Body of pancreas (tissue), 4 donors: ENCODE measurements at regions not wholly inside any gene's neighbourhood (a gene's known extent, or its start where the extent isn't known, plus 50 kb on each side); places are given as distances from the start of the nearest gene placed in this dataset.

Source experiments
- ATAC-seq: fragments of 150-250 bp; one replicate; pipeline ENCODE4 v1.9.1; 2016
- DNase-seq, 4 donors: peaks; one replicate each; pipeline ENCODE4 v3.0.0-alpha.2; 2019
- H3K27ac ChIP-seq, 4 donors: fragments of 200-600 bp; sonication (generic); 1 replicate in 3 of 4; 2 replicates in 1 of 4; pipeline versions ENCODE4 v1.5.1 to v1.6.1; 2016 to 2019; ENCODE audit warnings: mild to moderate bottlenecking in 1 of 4, mixed read lengths in 1 of 4, moderate library complexity in 1 of 4
- H3K27me3 ChIP-seq, 2 donors: fragments of 200-600 bp; sonication (generic); one replicate each; pipeline ENCODE4 v1.6.0; 2016; ENCODE audit warnings: mild to moderate bottlenecking in 1 of 2
- H3K36me3 ChIP-seq, 2 donors: fragments of 200-600 bp; sonication (generic); replicated peaks in 1 of 2; 2 replicates each; pipeline ENCODE4 v1.5.1; 2016; ENCODE audit warnings: low read depth in 2 of 2; ENCODE audit not compliant: insufficient read depth in 1 of 2
- H3K4me1 ChIP-seq: fragments of 200-600 bp; sonication (generic); one replicate; pipeline ENCODE4 v1.6.0; 2016
- H3K4me3 ChIP-seq, 2 donors: fragments of 200-600 bp; sonication (generic); 1 replicate in 1 of 2; 2 replicates in 1 of 2; pipeline ENCODE4 v1.5.1; 2016 to 2019
- H3K9me3 ChIP-seq, 3 donors: fragments of 200-600 bp; sonication (generic); 1 replicate in 2 of 3; 2 replicates in 1 of 3; pipeline ENCODE4 v1.5.1; 2016
- POLR2A ChIP-seq, 3 donors: fragments of 450-650 bp; IDR thresholded peaks; one replicate each; pipeline ENCODE4 v1.6.1; 2016; ENCODE audit warnings: antibody characterized with exemption in 3 of 3, mild to moderate bottlenecking in 2 of 3
- WGBS, 2 donors: methylation state at CpG; one replicate each; pipeline ENCODE4 v1.1.5; 2017; 5-methylcytosine and 5-hydroxymethylcytosine counted together
- intact Hi-C: fragments of 100-400 bp; cut with DNase I; formaldehyde crosslinking; loops from one replicate; pipeline ENCODE4 v1.15.1; 2023
- TF ChIP-seq, protein P1 (sequence below), 7 experiments: fragments of 450-650 bp in 4 of 7; fragments of 200-600 bp in 3 of 7; sonication (generic) in 3 of 7; IDR thresholded peaks; one replicate each; pipeline ENCODE4 v1.5.1; 2016 to 2019; ENCODE audit warnings: antibody characterized with exemption in 7 of 7

DNA sequence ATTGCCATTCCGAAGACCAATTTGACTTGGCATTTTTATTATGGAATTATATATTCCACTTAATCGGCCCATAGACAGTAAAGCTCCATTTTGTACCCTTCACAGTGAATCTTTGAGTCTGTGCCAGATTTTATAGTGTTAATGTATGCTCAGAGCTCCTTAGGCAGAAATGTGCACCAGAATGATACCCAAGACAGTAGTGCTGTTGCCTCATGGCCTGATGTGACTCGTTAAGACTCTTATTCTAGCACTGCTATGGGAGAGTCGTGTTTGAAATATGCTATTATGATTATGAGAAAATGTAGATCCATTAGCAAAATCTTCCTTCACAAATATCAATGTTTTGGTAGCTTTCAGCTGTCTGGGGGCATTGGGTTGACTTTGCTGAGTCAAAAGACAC lies 209.8 kb upstream of the RAG2 start:
- no peak for DNase-seq
- H3K36me3 ChIP-seq, result no peaks in the 10 kb centered on the region
- no peaks in the 10 kb centered on the region for H3K4me1 ChIP-seq

DNA sequence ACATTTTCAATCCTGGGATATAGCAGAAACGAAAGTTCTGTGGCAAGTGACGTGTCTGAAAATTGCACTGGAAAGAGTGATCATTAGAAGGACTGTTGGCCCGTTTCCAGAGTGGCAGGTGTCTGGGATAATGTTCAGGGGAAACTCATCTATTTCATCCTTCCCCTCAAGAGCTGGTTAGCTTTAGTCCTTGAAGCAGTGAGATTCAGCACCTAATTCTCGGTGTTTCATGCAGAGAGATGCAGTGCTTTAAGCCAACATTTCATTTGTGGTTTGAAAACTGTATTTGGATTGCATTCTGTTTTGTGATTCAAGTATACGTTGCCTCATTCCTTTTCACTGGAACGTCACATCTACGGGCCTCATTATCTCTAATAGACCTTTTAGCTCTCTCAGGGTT lies 205.0 kb upstream of the RAG2 start:
- H3K4me1 ChIP-seq, result no peaks in the 10 kb centered on the region
- no peaks in the 10 kb centered on the region for H3K27me3 ChIP-seq
- H3K4me3 ChIP-seq, result no peak overlapping the region
- no peak for DNase-seq
- H3K9me3 ChIP-seq, result no peaks in the 10 kb centered on the region
- intact Hi-C loops, result no loop called here
- H3K36me3 ChIP-seq, result no peaks in the 10 kb centered on the region
- TF ChIP-seq POLR2A (IDR thresholded peaks at IDR 0.05), result no peak
- TF ChIP-seq, protein P1, sequence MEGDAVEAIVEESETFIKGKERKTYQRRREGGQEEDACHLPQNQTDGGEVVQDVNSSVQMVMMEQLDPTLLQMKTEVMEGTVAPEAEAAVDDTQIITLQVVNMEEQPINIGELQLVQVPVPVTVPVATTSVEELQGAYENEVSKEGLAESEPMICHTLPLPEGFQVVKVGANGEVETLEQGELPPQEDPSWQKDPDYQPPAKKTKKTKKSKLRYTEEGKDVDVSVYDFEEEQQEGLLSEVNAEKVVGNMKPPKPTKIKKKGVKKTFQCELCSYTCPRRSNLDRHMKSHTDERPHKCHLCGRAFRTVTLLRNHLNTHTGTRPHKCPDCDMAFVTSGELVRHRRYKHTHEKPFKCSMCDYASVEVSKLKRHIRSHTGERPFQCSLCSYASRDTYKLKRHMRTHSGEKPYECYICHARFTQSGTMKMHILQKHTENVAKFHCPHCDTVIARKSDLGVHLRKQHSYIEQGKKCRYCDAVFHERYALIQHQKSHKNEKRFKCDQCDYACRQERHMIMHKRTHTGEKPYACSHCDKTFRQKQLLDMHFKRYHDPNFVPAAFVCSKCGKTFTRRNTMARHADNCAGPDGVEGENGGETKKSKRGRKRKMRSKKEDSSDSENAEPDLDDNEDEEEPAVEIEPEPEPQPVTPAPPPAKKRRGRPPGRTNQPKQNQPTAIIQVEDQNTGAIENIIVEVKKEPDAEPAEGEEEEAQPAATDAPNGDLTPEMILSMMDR (IDR thresholded peaks at IDR 0.05), result no peak
- H3K27ac ChIP-seq, result no peak overlapping the region
- 55 to 59% methylated on average over 7 of the region's 7 CpGs for WGBS, 2 donors
- no peak for ATAC-seq

More for the DNA sequence above, 209.8 kb upstream of the RAG2 start:
- H3K4me3 ChIP-seq, result no peak overlapping the region
- H3K27ac ChIP-seq, result no peak overlapping the region
- no peaks in the 10 kb centered on the region for H3K9me3 ChIP-seq
- 66 to 74% methylated on average over 4 of the region's 4 CpGs for WGBS, 2 donors
- TF ChIP-seq POLR2A (IDR thresholded peaks at IDR 0.05), result no peak
- TF ChIP-seq, protein P1 (IDR thresholded peaks at IDR 0.05), result no peak
- no peak for ATAC-seq
- intact Hi-C loops, result no loop called here
- no peaks in the 10 kb centered on the region for H3K27me3 ChIP-seq

DNA sequence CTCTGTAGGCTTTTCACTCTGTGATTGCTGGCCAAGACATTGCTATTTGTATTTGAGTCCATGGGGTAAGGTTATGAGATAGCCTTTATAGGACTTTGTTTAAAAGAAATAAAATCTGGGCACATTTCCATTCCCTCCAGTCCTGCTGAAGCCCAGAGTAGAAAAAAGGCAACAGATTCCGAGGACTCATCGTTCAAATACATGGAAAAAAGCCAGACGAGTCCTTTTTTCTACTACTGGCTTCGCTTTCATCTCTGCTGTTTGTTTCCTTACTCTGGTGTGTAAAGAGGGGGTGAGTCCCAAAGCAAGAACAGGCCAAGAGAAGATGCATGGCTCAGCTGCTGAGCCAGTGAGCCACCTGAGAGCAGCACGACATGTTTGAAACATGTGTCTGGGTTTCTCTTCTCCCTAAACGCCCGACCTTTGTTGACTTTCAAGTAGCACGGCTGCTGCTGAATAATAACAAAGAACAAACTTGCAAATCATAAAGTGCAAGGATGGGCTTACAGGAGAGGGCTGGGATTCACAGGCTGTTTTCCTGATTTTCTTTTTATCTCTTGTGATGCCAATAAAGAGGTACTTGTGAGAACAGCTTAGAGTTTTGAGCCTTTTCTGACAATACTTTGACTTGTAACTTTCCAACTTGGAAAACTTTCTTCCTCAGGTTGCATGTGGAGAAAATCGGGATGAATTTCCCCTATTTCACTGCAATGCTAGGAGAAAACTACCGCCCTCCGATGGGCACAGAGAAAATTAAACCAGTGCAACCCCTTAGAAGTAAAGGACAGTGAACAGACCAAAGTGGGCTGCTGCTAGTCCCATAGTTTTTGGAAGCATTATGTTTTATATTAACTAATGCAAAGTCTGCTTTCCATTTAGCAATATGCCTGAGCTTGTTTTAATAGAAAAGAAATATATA lies 195.2 kb upstream of the RAG2 start:
- H3K4me1 ChIP-seq, result no peaks in the 10 kb centered on the region
- TF ChIP-seq, protein P1 (IDR thresholded peaks at IDR 0.05), result no peak
- TF ChIP-seq POLR2A (IDR thresholded peaks at IDR 0.05), result no peak
- H3K4me3 ChIP-seq, result no peak overlapping the region
- 12 to 13% methylated on average over 11 of the region's 11 CpGs for WGBS, 2 donors
- H3K27ac ChIP-seq, result no peak overlapping the region
- peak in 1 of 4 donors; percentile 5 for DNase-seq
- no peaks in the 10 kb centered on the region for H3K9me3 ChIP-seq
- intact Hi-C loops, result no loop called here
- H3K27me3 ChIP-seq, result no peaks in the 10 kb centered on the region
- no peaks in the 10 kb centered on the region for H3K36me3 ChIP-seq
- no peak for ATAC-seq

GRCh38 chr11:36791957-36792356 lies 193.9 kb upstream of the RAG2 start:
- H3K27me3 ChIP-seq, result no peaks in the 10 kb centered on the region
- H3K36me3 ChIP-seq, result no peaks in the 10 kb centered on the region
- 84 to 91% methylated on average over 2 of the region's 2 CpGs for WGBS, 2 donors
- no peak overlapping the region for H3K27ac ChIP-seq
- no peak for ATAC-seq
- H3K4me3 ChIP-seq, result no peak overlapping the region
- peaks cover 0 to 3% (median 0%) of the 10 kb centered on the region in 3 donors for H3K9me3 ChIP-seq
- H3K4me1 ChIP-seq, result no peaks in the 10 kb centered on the region
- intact Hi-C loops, result no loop called here
- no peak for DNase-seq
- TF ChIP-seq POLR2A (IDR thresholded peaks at IDR 0.05), result no peak
- TF ChIP-seq, protein P1 (IDR thresholded peaks at IDR 0.05), result no peak

DNA sequence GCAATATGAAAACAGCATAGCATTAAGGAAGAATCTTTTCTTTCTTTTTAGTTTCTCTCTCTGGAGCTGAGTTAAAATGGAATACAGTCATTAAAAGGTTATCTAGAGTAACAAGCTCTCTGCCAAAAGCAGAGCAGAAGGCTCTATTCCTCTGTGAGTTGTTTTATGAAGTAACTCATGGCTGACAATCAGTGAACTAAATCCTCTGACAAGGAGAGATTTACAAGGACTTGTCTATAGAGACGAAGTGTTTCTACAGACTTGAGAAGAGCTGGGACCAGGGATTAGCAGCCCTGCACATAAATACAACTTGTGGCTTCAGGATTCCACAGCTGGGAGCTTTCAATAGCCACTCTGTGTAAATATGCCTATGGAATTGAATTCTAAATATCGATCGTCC lies 192.5 kb upstream of the RAG2 start:
- no peak for DNase-seq
- no peak overlapping the region for H3K4me3 ChIP-seq
- H3K27ac ChIP-seq, result no peak overlapping the region
- peaks cover 0 to 6% (median 0%) of the 10 kb centered on the region in 3 donors for H3K9me3 ChIP-seq
- H3K4me1 ChIP-seq, result no peaks in the 10 kb centered on the region
- no peak for ATAC-seq
- TF ChIP-seq POLR2A (IDR thresholded peaks at IDR 0.05), result no peak
- TF ChIP-seq, protein P1 (IDR thresholded peaks at IDR 0.05), result no peak
- no peaks in the 10 kb centered on the region for H3K36me3 ChIP-seq
- 63 to 68% methylated on average over 3 of the region's 3 CpGs for WGBS, 2 donors
- H3K27me3 ChIP-seq, result no peaks in the 10 kb centered on the region
- intact Hi-C loops, result no loop called here
